ENCODE measurements at regions not wholly inside any gene's neighbourhood (a gene's known extent, or its start where the extent isn't known, plus 50 kb on each side); places are given as distances from the start of the nearest gene placed in this dataset.

DNA sequence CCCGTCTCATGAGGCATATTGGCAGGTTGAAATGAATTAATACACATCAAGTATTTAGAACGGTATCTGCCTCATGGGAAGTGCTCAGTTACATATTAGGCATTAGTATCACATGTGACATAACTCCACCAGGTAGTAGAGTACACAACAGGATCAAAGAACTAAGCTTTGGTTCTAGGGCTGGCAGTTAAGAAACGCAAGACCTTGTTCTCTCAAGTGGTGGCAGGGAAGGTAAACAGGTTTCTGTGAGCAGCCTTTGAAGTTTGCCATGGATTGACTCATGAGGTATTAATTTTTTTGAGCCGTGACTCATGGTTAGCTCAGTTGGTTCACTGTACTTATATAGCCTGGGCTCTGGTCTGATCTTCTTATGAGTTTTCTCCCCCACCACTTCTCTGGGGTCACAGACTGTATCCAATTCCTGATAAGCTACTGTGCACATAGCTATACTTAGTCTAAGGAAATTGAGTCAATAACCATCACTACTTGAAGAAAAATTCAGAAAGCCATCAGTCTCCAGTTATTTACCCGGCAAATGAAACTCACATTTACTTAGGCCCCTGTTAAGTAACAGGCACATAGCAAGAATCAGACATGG, 155.6 kb upstream of the STT3B start:
- H2BK5ac ChIP-seq (ENCODE audit: low read depth, low read length, poor library complexity, severe bottlenecking) = no peak overlapping the region
- WGBS, 2 experiments (ENCODE audit: extremely low coverage in 2 of 2, insufficient read length in 1 of 2) = 60% methylated on average over 1 of the region's 5 CpGs; no CpG with 5 or more reads in 1 of the 2 experiments
- TF ChIP-seq CEBPB (IDR thresholded peaks at IDR 0.05; ENCODE audit: low read depth, low read length) (peak; percentile 18; the same call in 1 of the 2 replicates), BHLHE40 (IDR thresholded peaks at IDR 0.05; ENCODE audit: low read depth, low read length) (peak; percentile 45), FOS (IDR thresholded peaks at IDR 0.05; ENCODE audit: low read depth, low read length) (peak; percentile 85), MAFK (IDR thresholded peaks at IDR 0.05; ENCODE audit: low read depth, low read length) (no peak)
- H3K18ac ChIP-seq (ENCODE audit: low read depth, low read length) = no peak overlapping the region; the same call in 1 of the 2 replicates
- no peak overlapping the region for H2BK120ac ChIP-seq (ENCODE audit: low read depth, low read length)
- no peak overlapping the region for H2AK9ac ChIP-seq (replicated peaks; ENCODE audit: low read depth, low read length, poor library complexity)
- ChIA-PET CTCF (interaction anchor here (0.6 kb wide), 1 partner anchor 121 kb away, joined by 3 read pairs; no protein-coding TSS in a partner anchor), POLR2A (ENCODE audit: unreplicated experiment) (no interaction called here)
- no peak overlapping the region for H3K4me3 ChIP-seq (ENCODE audit: insufficient read depth, low read depth, low read length)
- peaks cover 2% of the 10 kb centered on the region; the same call in 1 of the 2 replicates for H3K4me1 ChIP-seq (ENCODE audit: control insufficient read depth, insufficient read depth, low read length)
- H4K5ac ChIP-seq (ENCODE audit: low read depth, low read length) = no peak overlapping the region
- H3K14ac ChIP-seq (replicated peaks; ENCODE audit: low read depth, low read length) = no peak overlapping the region
- no peak overlapping the region for H2AFZ ChIP-seq (replicated peaks; ENCODE audit: low read length, poor library complexity)
- intact Hi-C loops (cut with micrococcal nuclease) (no loop called here), dilution Hi-C loops (cut with HindIII; ENCODE audit: low sequenced_read_pairs, unreplicated experiment) (no loop called here), in situ Hi-C loops (cut with MboI; ENCODE audit: low sequenced_read_pairs) (no loop called here)
- ATAC-seq (ENCODE audit: low read depth) = peak; percentile 95
- H3K9me1 ChIP-seq (ENCODE audit: insufficient read depth, low read length) = no peaks in the 10 kb centered on the region
- no peak overlapping the region for H3K4ac ChIP-seq (ENCODE audit: low read depth, low read length)
- no peak overlapping the region; the same call in 2 of the 3 replicates for H2BK15ac ChIP-seq (ENCODE audit: low read depth, low read length)
- H2AK5ac ChIP-seq (ENCODE audit: low read depth, low read length) = no peak overlapping the region
- H3K27me3 ChIP-seq (ENCODE audit: control insufficient read depth, insufficient read depth, low read length) = no peaks in the 10 kb centered on the region
- H4K20me1 ChIP-seq (ENCODE audit: insufficient read depth, low read length) = no peaks in the 10 kb centered on the region
- H3K79me1 ChIP-seq (ENCODE audit: low read depth in 1 of 2, low read length in 2 of 2) = no peaks in the 10 kb centered on the region
- no peaks in the 10 kb centered on the region for H3K36me3 ChIP-seq (ENCODE audit: control insufficient read depth, insufficient read depth, low read length)
- H4K91ac ChIP-seq (ENCODE audit: insufficient read depth, low read depth, low read length) = no peak overlapping the region
- no peak overlapping the region for H3K27ac ChIP-seq (ENCODE audit: insufficient read depth, low read length)
- H3K9ac ChIP-seq (ENCODE audit: low read depth, low read length) = no peak overlapping the region
- H4K8ac ChIP-seq (ENCODE audit: low read depth in 2 of 2, low read length in 2 of 2) = no peak overlapping the region
- H3K56ac ChIP-seq (ENCODE audit: extremely low read depth, insufficient read depth, low read length) = no peak overlapping the region
- H3K9me3 ChIP-seq (ENCODE audit: control insufficient read depth, insufficient read depth, low read length) = no peaks in the 10 kb centered on the region
- H3K4me2 ChIP-seq (ENCODE audit: low read depth, low read length) = peak overlapping the region; percentile 65; the same call in 1 of the 2 replicates
- no TSS peak for BruUV-seq (replicated peaks)
- DNase-seq = peak; percentile 88
- H3K23ac ChIP-seq (ENCODE audit: low read depth, low read length) = no peak overlapping the region
- H2BK20ac ChIP-seq (ENCODE audit: low read depth, low read length) = no peak overlapping the region

All from IMR-90 (cell line).